HepG2 (cell line): ENCODE measurements at regions not wholly inside any gene's neighbourhood (a gene's known extent, or its start where the extent isn't known, plus 50 kb on each side); places are given as distances from the start of the nearest gene placed in this dataset.

Experiments used
- ATAC-seq: fragments of 200-7000 bp; cut with Tn5 transposase; 3 replicates; pipeline ENCODE4 v1.9.1; 2020; ENCODE audit warnings: mild to moderate bottlenecking, moderate library complexity
- BruUV-seq: library from RNA; stranded (reverse); fragments of 400-500 nt; replicated peaks from 2 replicates; lab custom pipeline; 2021; lab: Mats Ljungman, UMichigan
- CTCF ChIA-PET: fragments of 300-600 bp; formaldehyde crosslinking; extraction: SDS; loops from one replicate; lab custom pipeline; 2021; ENCODE audit warnings: low total read pairs, inconsistent platforms, low intra/inter-chr PET ratio; lab: Yijun Ruan, JAX
- POLR2A ChIA-PET: fragments of 350-600 bp; sonication (Branson Sonifier 250); formaldehyde crosslinking; loops from one replicate; lab custom pipeline; 2020; ENCODE audit warnings: antibody characterized with exemption, inconsistent platforms; lab: Yijun Ruan, JAX
- DNase-seq: peaks from one replicate; pipeline ENCODE4 v3.0.0-alpha.2; 2015; ENCODE audit warnings: low spot score
- FAIRE-seq: peaks from 3 replicates; lab custom pipeline; 2011; peaks lifted over from hg19 to GRCh38; lab: Jason Lieb, UNC
- H2AFZ ChIP-seq: one replicate; pipeline ENCODE4 v1.6.1; 2011; ENCODE audit warnings: low read length, inconsistent platforms
- H3K27ac ChIP-seq: fragments of 300-600 bp; 3 replicates; pipeline ENCODE4 v1.8.0; 2011; ENCODE audit warnings: mixed run types, mild to moderate bottlenecking, mixed read lengths, low read length, inconsistent platforms; ENCODE audit not compliant: insufficient read depth; ENCODE audit errors: extremely low read length
- H3K27me3 ChIP-seq, 2 experiments: fragments of 200-600 bp in 1 of 2; 2 replicates in 1 of 2; 3 replicates in 1 of 2; pipeline versions ENCODE4 v1.6.0 to v1.8.0; 2011; ENCODE audit warnings: low read length in 2 of 2, mild to moderate bottlenecking in 2 of 2, moderate library complexity in 2 of 2, inconsistent platforms in 1 of 2; ENCODE audit not compliant: insufficient read depth in 2 of 2, control insufficient read depth in 1 of 2
- H3K36me3 ChIP-seq, 2 experiments: fragments of 200-600 bp in 1 of 2; replicated peaks in 1 of 2; 2 replicates in 1 of 2; 3 replicates in 1 of 2; pipeline versions ENCODE4 v1.5.1 to v1.8.0; 2011; ENCODE audit warnings: low read length in 2 of 2, inconsistent platforms in 1 of 2; ENCODE audit not compliant: insufficient read depth in 2 of 2, control insufficient read depth in 1 of 2
- H3K4me1 ChIP-seq: 2 replicates; pipeline ENCODE4 v1.5.1; 2012; ENCODE audit warnings: low read length, inconsistent platforms; ENCODE audit not compliant: insufficient read depth
- H3K4me2 ChIP-seq: 2 replicates; pipeline ENCODE4 v1.6.0; 2011; ENCODE audit warnings: low read depth, low read length, inconsistent platforms
- H3K4me3 ChIP-seq, 3 experiments: fragments of 200-600 bp in 1 of 3; sonication (generic), shearing (Covaris generic) in 1 of 3; replicated peaks in 1 of 3; 2 replicates each; pipeline ENCODE4 v1.5.1; 2011 to 2016; ENCODE audit warnings: low read length in 3 of 3, inconsistent platforms in 2 of 3, low read depth in 2 of 3, mild to moderate bottlenecking in 2 of 3, control low read depth in 1 of 3, mixed read lengths in 1 of 3; ENCODE audit not compliant: insufficient read depth in 1 of 3
- H3K79me2 ChIP-seq: one replicate; pipeline ENCODE4 v1.6.1; 2011; ENCODE audit warnings: low read length, inconsistent platforms; ENCODE audit not compliant: insufficient read depth
- H3K9ac ChIP-seq: 2 replicates; pipeline ENCODE4 v1.6.0; 2011; ENCODE audit warnings: mild to moderate bottlenecking, low read depth, low read length, inconsistent platforms; ENCODE audit not compliant: insufficient read depth
- H3K9me3 ChIP-seq: 2 replicates; pipeline ENCODE4 v1.5.1; 2012; ENCODE audit warnings: mild to moderate bottlenecking, low read length
- H4K20me1 ChIP-seq: 2 replicates; pipeline ENCODE4 v1.6.0; 2011; ENCODE audit warnings: inconsistent platforms, mild to moderate bottlenecking, low read length, moderate library complexity; ENCODE audit not compliant: insufficient read depth
- KDM3A ChIP-seq: IDR thresholded peaks from 2 replicates; pipeline ENCODE4 v1.6.1; 2018; ENCODE audit warnings: low read depth, missing compliant biosample characterization
- RARA ChIP-seq: IDR thresholded peaks from 2 replicates; pipeline ENCODE4 v1.6.1; 2016; ENCODE audit warnings: missing genetic modification reagents, missing compliant biosample characterization
- RFXANK ChIP-seq: IDR thresholded peaks from 2 replicates; pipeline ENCODE4 v1.6.1; 2016
- SUZ12 ChIP-seq: fragments of 150-350 bp; IDR thresholded peaks from 2 replicates; pipeline ENCODE4 v1.6.1; 2014; ENCODE audit warnings: low read depth, low read length
- ZNF17 ChIP-seq: sonication (generic); formaldehyde crosslinking; IDR thresholded peaks from 2 replicates; pipeline ENCODE4 v1.5.0; 2020; ENCODE audit warnings: mild to moderate bottlenecking, missing genetic modification reagents
- ZNF235 ChIP-seq: sonication (generic); formaldehyde crosslinking; IDR thresholded peaks from 2 replicates; pipeline ENCODE4 v1.8.1; 2023; ENCODE audit warnings: mild to moderate bottlenecking, missing genetic modification reagents, borderline replicate concordance
- ZNF3 ChIP-seq: IDR thresholded peaks from 2 replicates; pipeline ENCODE4 v1.7.0; 2017; ENCODE audit warnings: inconsistent platforms
- ZNF446 ChIP-seq: sonication (generic); formaldehyde crosslinking; IDR thresholded peaks from 2 replicates; pipeline ENCODE4 v1.5.0; 2020; ENCODE audit warnings: mild to moderate bottlenecking, missing genetic modification reagents
- in situ Hi-C: cut with HindIII; loops from 2 replicates; pipeline ENCODE4 v1.10.0; 2017; ENCODE audit warnings: low pct_unique_long_range_greater_than_20kb; ENCODE audit not compliant: extremely low pct_ligation_motif_present
- intact Hi-C: fragments of 100-400 bp; cut with micrococcal nuclease; formaldehyde crosslinking; loops from one replicate; pipeline ENCODE4 v1.10.0; 2022; ENCODE audit not compliant: unreplicated experiment
- TF ChIP-seq, protein P1 (sequence below): sonication (generic); formaldehyde crosslinking; IDR thresholded peaks from 2 replicates; pipeline ENCODE4 v1.9.0; 2021; ENCODE audit warnings: missing genetic modification reagents, borderline replicate concordance
- TF ChIP-seq, protein P2 (sequence below): sonication (generic); formaldehyde crosslinking; IDR thresholded peaks from 2 replicates; pipeline ENCODE4 v1.5.0; 2020; ENCODE audit warnings: mild to moderate bottlenecking, missing genetic modification reagents, moderate library complexity

DNA sequence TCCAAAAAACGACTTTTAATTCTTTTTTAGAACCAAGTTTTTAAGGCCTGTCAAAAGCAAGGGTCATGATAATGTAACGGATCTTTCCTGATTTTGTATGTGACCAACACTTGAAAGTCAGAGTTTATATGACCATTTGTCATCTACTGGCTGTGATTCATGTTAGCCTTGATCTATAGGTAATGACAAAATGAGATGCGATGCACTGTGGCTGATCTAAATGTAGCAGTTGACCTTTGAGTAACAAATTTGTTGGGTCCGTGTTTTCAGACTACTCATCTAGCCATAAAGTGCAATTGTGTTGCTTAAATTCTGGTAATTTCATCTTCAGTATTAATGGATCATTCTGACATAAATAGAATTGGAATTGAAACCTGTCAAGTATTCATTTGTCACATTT is 202.5 kb downstream of the PCDH7 start (continued):
- TF ChIP-seq, protein P1, sequence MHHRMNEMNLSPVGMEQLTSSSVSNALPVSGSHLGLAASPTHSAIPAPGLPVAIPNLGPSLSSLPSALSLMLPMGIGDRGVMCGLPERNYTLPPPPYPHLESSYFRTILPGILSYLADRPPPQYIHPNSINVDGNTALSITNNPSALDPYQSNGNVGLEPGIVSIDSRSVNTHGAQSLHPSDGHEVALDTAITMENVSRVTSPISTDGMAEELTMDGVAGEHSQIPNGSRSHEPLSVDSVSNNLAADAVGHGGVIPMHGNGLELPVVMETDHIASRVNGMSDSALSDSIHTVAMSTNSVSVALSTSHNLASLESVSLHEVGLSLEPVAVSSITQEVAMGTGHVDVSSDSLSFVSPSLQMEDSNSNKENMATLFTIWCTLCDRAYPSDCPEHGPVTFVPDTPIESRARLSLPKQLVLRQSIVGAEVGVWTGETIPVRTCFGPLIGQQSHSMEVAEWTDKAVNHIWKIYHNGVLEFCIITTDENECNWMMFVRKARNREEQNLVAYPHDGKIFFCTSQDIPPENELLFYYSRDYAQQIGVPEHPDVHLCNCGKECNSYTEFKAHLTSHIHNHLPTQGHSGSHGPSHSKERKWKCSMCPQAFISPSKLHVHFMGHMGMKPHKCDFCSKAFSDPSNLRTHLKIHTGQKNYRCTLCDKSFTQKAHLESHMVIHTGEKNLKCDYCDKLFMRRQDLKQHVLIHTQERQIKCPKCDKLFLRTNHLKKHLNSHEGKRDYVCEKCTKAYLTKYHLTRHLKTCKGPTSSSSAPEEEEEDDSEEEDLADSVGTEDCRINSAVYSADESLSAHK (CRISPR knock-in tag), result no peak
- no peak for TF ChIP-seq ZNF3 (CRISPR knock-in tag)
- TF ChIP-seq KDM3A (CRISPR knock-in tag), result no peak

DNA sequence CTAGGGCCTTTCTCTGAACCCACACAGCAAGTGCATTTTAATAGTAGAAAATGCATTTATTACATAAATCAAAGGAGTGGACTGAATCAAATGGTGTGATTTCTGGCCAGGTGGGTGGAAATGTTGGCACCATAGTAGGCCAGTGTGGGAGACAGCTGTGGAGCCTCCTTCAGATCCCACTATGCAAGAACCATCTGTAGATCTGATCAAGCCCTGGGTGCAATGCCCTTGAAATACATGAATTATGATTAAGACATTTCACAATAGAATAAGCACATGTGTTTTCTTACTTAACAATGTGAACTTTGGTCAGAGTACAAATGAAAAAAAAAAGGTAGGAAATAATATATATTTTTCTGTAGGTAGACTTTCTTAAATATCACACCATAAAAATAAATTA is 204.3 kb downstream of the PCDH7 start:
- Histone ChIP-seq H3K9ac (no peak overlapping the region), H3K4me3 (no peak overlapping the region), H3K27me3 (no peaks in the 10 kb centered on the region), H2AFZ (no peak overlapping the region), H4K20me1 (no peaks in the 10 kb centered on the region), H3K36me3 (no peaks in the 10 kb centered on the region), H3K4me2 (no peak overlapping the region), H3K9me3 (no peaks in the 10 kb centered on the region), H3K4me1 (no peaks in the 10 kb centered on the region), H3K27ac (no peak overlapping the region), H3K79me2 (no peaks in the 10 kb centered on the region)
- intact Hi-C loops, result no loop called here
- DNase-seq, result no peak
- no peak for FAIRE-seq
- ChIA-PET CTCF (no interaction called here), POLR2A (no interaction called here)
- ATAC-seq, result no peak
- no peak for TF ChIP-seq SUZ12
- TF ChIP-seq RARA, result no peak
- no peak for TF ChIP-seq ZNF235 (CRISPR knock-in tag)
- no peak for TF ChIP-seq ZNF17 (CRISPR knock-in tag)
- no peak for TF ChIP-seq RFXANK (CRISPR knock-in tag)
- TF ChIP-seq, protein P2, sequence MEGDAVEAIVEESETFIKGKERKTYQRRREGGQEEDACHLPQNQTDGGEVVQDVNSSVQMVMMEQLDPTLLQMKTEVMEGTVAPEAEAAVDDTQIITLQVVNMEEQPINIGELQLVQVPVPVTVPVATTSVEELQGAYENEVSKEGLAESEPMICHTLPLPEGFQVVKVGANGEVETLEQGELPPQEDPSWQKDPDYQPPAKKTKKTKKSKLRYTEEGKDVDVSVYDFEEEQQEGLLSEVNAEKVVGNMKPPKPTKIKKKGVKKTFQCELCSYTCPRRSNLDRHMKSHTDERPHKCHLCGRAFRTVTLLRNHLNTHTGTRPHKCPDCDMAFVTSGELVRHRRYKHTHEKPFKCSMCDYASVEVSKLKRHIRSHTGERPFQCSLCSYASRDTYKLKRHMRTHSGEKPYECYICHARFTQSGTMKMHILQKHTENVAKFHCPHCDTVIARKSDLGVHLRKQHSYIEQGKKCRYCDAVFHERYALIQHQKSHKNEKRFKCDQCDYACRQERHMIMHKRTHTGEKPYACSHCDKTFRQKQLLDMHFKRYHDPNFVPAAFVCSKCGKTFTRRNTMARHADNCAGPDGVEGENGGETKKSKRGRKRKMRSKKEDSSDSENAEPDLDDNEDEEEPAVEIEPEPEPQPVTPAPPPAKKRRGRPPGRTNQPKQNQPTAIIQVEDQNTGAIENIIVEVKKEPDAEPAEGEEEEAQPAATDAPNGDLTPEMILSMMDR (CRISPR knock-in tag), result no peak
- no peak for TF ChIP-seq ZNF446 (CRISPR knock-in tag)
- BruUV-seq, result no TSS peak
- in situ Hi-C loops, result no loop called here
